ENCODE measurements at regions not wholly inside any gene's neighbourhood (a gene's known extent, or its start where the extent isn't known, plus 50 kb on each side); places are given as distances from the start of the nearest gene placed in this dataset.
"Not testable (repeated sequence)": the region's sequence is repeated elsewhere in the genome, so short reads cannot be mapped to it uniquely, and the experiment has no call there.

GRCh38 chr7:91720260-91720937 lies 160.1 kb downstream of the MTERF1 start:
- DNase-seq (no peak), ATAC-seq (no peak)
- H3K36me3 ChIP-seq (replicated peaks in 1 of 2; ENCODE audit: insufficient read depth in 1 of 2, low read depth in 2 of 2) = no peaks in the 10 kb centered on the region
- intact Hi-C loops (cut with DNase I) = no loop called here
- H3K9me3 ChIP-seq = peaks cover 0 to 6% (median 0%) of the 10 kb centered on the region in 3 donors
- H3K4me1 ChIP-seq = no peaks in the 10 kb centered on the region
- WGBS, 2 donors = 84 to 88% methylated on average over 2 to 3 of the region's 3 CpGs
- H3K27ac ChIP-seq = no peak overlapping the region
- no peak overlapping the region for H3K4me3 ChIP-seq
- no peak for TF ChIP-seq POLR2A (IDR thresholded peaks at IDR 0.05)
- no peak for TF ChIP-seq CTCF (IDR thresholded peaks at IDR 0.05)
- no peaks in the 10 kb centered on the region for H3K27me3 ChIP-seq

- DNase-seq (no peak), ATAC-seq (no peak)
- H3K9me3 ChIP-seq = peaks cover 0 to 6% (median 0%) of the 10 kb centered on the region in 3 donors
- no peak overlapping the region for H3K27ac ChIP-seq
- TF ChIP-seq POLR2A (IDR thresholded peaks at IDR 0.05) = no peak
- TF ChIP-seq CTCF (IDR thresholded peaks at IDR 0.05) = no peak
- intact Hi-C loops (cut with DNase I) = no loop called here
- H3K4me1 ChIP-seq = no peaks in the 10 kb centered on the region
- H3K27me3 ChIP-seq = no peaks in the 10 kb centered on the region
- no peak overlapping the region for H3K4me3 ChIP-seq
- no peaks in the 10 kb centered on the region for H3K36me3 ChIP-seq (replicated peaks in 1 of 2; ENCODE audit: insufficient read depth in 1 of 2, low read depth in 2 of 2)
These were observed 157.7 kb downstream of the MTERF1 start for GRCh38 chr7:91722831-91723230.

- intact Hi-C loops (cut with DNase I); H3K27me3 ChIP-seq; H3K4me1 ChIP-seq; H3K27ac ChIP-seq; DNase-seq; ATAC-seq; H3K9me3 ChIP-seq; H3K4me3 ChIP-seq; H3K36me3 ChIP-seq (replicated peaks in 1 of 2; ENCODE audit: insufficient read depth in 1 of 2, low read depth in 2 of 2): not testable (repeated sequence)
- WGBS, 2 donors = 87 to 93% methylated on average over 2 of the region's 2 CpGs
These were observed 151.5 kb downstream of the MTERF1 start for GRCh38 chr7:91729046-91729445.

GRCh38 chr7:91731976-91732375 lies 148.5 kb downstream of the MTERF1 start:
- H3K27ac ChIP-seq = no peak overlapping the region
- H3K36me3 ChIP-seq (replicated peaks in 1 of 2; ENCODE audit: insufficient read depth in 1 of 2, low read depth in 2 of 2) = no peaks in the 10 kb centered on the region
- DNase-seq (no peak), ATAC-seq (no peak)
- no peaks in the 10 kb centered on the region for H3K4me1 ChIP-seq
- intact Hi-C loops (cut with DNase I) = no loop called here
- H3K9me3 ChIP-seq = peaks cover 0 to 4% (median 0%) of the 10 kb centered on the region in 3 donors
- WGBS, 2 donors = 46 to 56% methylated on average over 5 of the region's 5 CpGs
- H3K27me3 ChIP-seq = no peaks in the 10 kb centered on the region
- TF ChIP-seq CTCF (IDR thresholded peaks at IDR 0.05) (no peak), POLR2A (IDR thresholded peaks at IDR 0.05) (no peak)
- no peak overlapping the region for H3K4me3 ChIP-seq

GRCh38 chr7:91749418-91749817 lies 131.1 kb downstream of the MTERF1 start:
- no peaks in the 10 kb centered on the region for H3K27me3 ChIP-seq
- 85 to 87% methylated on average over 3 of the region's 3 CpGs for WGBS, 2 donors

More at GRCh38 chr7:91749418-91749817, 131.1 kb downstream of the MTERF1 start:
- no peak for TF ChIP-seq POLR2A (IDR thresholded peaks at IDR 0.05)
- no peak for TF ChIP-seq CTCF (IDR thresholded peaks at IDR 0.05)
- H3K4me3 ChIP-seq = no peak overlapping the region
- H3K4me1 ChIP-seq = no peaks in the 10 kb centered on the region
- ATAC-seq (no peak), DNase-seq (no peak)
- H3K9me3 ChIP-seq = peaks cover 0 to 3% (median 0%) of the 10 kb centered on the region in 3 donors
- H3K36me3 ChIP-seq (replicated peaks in 1 of 2; ENCODE audit: insufficient read depth in 1 of 2, low read depth in 2 of 2) = no peaks in the 10 kb centered on the region
- no peak overlapping the region for H3K27ac ChIP-seq
- intact Hi-C loops (cut with DNase I) = no loop called here
